ENCODE measurements at regions not wholly inside any gene's neighbourhood (a gene's known extent, or its start where the extent isn't known, plus 50 kb on each side); places are given as distances from the start of the nearest gene placed in this dataset.
A peak's percentile ranks its signal among the peaks of the same experiment; 100 is the strongest.
"Not testable (repeated sequence)": the region's sequence is repeated elsewhere in the genome, so short reads cannot be mapped to it uniquely, and the experiment has no call there.

DNA sequence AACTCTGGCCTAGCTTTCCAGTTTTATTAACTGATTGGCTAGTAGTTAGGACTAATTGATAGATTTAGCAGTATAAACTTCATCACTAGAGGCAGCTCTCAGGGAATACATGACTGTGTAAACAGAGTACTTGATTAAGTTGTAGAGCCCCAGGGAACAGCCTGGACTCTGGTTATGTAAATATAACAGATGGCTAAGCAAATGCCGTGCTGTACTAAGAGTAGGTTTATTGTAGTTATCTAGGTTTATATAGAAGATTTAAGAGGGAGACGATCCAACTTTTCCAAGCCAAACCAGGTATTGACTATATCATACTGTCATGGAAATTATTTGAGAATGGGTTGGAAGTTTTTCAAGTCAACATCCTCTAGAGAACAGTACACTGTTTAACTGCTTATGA is 463.4 kb upstream of the GRID2 start:
- DNase-seq: peak; percentile 78

GRCh38 chr4:91846233-91846632 is 457.5 kb upstream of the GRID2 start:
- DNase-seq: no peak

DNA sequence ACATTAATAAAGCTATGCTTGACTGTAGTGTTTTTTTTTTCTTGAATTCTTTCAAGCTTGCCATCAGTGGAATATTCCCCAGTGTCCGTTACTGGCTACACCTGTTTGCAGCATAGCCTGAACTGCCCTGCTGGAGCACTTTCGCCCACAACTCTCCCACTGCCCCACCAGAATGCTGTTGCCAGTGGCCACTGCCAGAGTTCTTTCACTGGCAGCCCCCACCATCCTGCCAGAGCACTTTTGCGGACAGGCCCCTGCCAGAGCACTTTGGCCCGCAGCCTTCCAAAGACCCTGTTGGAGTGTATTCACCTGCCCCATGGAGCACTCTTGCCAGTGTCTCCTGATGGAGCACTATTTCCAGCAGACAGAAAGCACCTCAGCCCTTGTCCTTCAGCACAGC is 452.3 kb upstream of the GRID2 start:
- DNase-seq: no peak

- DNase-seq: peak; percentile 61
Measured at GRCh38 chr4:91887926-91888325, 415.8 kb upstream of the GRID2 start.

DNA sequence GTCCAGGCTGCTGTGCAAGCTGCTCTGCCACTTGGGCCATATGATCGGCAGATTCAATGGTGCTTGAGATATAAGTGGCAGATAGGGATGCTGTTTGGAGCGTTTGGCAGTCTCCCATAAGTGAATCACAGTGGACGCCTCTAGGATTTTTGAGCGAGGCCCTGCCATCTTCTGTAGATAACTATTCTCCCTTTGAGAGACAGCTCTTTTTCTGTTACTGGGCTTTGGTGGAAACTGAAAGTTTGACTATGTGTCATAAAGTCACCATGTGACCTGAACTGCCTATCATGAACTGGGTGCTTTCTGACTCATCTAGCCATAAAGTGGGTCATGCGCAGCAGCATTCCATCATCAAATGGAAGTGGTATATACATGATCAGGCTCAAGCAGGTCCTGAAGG is 412.5 kb upstream of the GRID2 start:
- DNase-seq: not testable (repeated sequence)

- no peak for DNase-seq
Measured at GRCh38 chr4:91894006-91894405, 409.8 kb upstream of the GRID2 start.

DNA sequence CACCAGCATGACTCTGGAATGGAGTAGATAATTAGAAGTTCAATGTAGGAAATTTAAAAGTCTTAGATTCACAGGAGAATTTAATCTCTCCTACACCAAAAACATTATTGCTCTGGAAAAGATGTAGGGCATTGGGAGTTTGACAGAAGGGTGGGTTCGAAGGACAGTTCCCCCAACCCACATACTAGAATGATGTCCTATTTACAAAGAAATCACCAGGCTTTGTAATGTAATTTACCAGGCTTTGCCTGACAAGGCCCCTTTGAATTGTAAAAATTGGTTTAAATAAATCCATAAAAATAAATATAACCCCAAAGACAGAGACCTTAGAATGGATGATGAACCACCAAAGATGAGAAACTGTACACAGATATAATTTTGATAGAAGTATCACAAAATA is 399.2 kb upstream of the GRID2 start:
- DNase-seq: no peak

DNA sequence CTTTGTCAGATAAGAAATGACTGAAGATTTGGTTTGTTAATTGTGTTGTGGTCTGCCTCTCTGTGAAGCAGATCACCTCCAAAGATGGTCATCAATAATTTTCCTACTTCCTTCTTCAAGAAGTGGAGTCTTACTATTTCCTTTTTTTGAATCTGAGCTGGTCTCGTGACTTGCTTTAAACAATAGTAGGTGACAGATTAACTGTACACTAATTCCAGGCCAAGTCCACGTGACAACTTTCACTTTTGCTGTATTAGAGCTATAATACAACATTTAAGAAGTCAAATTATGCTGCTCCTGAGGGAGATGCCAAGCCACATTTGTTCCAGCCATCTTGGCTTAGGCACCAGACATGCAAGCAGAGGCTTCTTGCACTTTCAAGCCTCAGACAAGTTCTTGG is 393.8 kb upstream of the GRID2 start:
- DNase-seq: no peak

DNA sequence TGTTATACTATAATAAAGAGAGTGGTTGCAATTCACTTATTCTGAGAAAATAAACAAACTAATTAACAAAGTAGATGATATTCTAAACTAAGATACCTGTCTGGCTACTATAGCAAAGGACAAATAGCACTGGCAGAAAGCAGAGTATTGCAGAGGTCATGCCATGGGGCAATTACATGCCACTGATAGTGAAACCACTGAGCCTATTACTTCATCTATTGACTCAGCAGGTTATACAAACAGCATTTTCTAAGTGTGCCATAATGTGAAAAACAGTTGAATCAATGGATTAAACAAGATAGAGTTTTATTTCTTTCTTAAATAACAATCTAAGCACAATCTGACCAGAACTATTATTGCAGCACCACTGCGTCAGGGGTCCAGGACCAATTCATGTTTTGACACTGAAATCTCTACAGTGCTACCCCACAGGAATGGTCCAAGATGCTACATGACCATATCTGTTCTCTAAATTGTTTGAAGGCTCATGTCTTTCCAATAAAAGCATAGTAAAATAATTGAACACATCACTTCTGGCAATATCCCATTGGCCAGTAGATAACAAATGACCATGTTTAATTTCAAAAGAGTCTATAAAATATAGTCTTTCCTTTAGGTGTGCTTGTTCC is 389.5 kb upstream of the GRID2 start:
- no peak for DNase-seq

DNA sequence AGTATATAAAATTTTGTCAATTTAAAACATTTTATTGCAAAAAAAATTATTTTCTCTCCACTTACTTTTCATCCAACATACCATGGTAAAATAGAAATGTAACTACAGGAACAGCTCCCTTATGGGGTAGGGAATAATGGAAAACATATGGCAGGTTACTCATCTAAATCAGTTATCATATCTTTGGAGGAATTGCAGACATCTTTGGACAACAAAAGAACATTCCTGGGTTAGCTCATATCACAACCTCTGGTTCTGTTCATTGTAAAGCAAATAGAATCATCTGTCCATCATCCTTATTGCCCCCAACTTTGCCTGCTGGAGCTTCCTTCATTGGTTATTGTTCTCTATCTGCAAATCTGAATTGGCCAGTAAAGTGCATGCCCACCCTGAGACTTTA is 387.5 kb upstream of the GRID2 start:
- DNase-seq: no peak

DNA sequence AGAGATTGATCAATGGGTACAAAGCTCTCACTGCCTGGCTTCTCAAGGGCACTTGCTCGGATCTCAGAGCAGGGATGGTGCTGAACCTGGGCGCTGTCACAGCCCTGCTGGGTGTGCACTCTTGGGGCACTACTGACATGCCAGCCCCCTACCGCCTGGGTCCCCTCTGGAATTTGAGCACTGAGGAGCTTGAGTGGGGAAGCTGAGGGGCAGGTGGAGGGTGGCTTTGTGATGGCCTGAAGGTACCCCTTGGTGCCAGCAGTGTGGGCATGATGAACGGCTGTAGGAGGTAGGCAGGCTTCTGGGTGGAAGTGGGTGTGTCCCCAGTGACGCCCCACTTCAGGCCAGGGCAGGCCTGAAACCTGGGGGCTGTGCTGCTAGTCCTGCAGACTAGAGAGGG is 379.1 kb upstream of the GRID2 start:
- no peak for DNase-seq

- no peak for DNase-seq
Measured at GRCh38 chr4:91935217-91935616, 368.5 kb upstream of the GRID2 start.

DNA sequence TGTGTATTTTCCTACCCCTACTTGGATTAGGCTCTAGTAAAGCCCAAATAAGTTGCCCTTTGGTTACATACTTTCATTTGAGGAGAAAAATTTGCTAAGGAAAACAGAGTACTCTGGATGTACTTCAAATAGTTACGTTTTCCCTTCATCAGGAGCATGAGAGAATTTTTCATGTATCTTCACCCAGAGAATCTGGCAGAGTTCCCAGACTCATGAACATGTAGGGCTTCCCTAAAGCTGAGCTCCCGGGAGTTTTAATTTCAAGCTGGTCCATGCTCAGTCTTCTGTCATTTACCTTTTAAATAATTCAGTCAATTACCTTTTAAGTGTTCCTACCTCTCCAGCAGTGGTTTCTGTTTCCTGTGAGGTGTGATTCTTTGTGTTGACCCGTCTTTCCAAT is 367.5 kb upstream of the GRID2 start:
- DNase-seq: peak; percentile 73

- DNase-seq: no peak
Measured at GRCh38 chr4:91957963-91958362, 345.8 kb upstream of the GRID2 start.

DNA sequence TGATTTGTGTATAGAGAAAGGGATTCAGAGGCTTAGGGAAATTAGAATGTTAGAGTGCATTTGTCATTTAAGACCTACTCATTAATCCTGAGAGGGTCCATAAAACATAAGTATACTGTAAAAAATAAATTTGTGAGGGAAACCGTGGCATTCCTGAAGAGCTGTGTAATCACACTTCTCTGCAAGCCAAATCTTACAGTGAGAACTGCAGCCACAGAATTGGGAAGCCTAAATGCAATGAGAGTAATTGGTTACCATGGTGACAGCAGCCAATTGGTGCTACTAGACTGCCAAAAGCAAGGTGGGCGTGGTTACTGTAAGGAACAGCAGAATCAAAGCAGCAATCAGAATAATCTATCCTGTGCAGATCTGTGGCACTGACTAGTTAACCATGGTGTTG is 345.2 kb upstream of the GRID2 start:
- peak; percentile 8 for DNase-seq

DNA sequence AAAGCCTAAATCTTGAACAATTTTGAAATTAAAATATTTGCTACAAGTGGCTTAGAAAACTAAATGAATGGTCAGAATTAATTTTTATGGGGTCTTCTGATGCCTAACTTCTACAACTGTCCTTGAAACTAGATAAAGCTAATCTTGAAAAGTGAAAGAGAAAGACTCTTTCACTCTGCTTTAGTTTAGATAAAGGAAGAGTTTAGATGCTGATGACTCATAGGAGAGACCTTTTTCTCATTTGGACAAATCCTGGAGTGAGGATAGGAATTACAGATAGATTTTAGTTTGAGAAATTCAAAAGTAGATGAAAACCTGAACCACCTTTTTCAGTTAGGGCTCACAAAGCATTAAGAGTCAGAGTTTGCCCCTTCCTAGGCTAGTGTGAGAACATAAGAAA is 342.3 kb upstream of the GRID2 start:
- no peak for DNase-seq

DNA sequence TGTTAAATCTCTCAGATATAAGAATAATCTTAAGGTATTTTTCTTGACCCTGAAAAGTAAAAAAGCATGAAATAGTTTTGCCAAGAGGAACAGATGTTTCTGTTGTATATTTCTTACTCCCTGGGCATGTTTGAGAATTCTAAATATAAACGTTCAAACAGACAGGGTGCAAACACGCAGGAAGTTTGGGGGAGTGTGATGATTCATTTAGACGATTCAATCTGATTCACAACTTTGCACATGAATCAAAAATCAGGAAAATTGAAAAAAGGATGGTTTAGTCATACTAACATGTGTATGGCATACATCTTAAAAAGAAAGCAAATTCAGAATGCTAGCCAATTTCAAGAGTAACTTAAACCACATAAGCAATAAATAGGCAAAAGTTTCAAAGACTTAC is 340.3 kb upstream of the GRID2 start:
- DNase-seq: no peak

DNA sequence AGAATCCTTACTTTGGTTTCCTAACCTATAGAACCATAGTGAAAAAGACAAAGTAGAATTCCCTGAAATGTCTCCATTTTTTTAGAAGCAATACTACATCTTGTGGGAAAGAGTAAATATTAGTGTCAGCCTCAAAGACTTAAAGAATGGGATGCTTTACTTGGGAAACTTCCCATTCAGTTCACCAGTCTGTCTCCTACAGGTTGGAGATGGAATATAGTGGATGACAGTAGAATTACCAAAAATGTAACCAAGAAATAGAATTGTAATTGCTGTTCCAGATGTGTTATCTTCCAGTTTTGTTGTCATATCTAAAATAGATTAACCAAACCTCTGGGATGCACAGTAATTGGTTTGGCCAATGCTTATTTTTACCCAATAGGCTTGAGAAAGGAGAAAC is 338.6 kb upstream of the GRID2 start:
- no peak for DNase-seq

DNA sequence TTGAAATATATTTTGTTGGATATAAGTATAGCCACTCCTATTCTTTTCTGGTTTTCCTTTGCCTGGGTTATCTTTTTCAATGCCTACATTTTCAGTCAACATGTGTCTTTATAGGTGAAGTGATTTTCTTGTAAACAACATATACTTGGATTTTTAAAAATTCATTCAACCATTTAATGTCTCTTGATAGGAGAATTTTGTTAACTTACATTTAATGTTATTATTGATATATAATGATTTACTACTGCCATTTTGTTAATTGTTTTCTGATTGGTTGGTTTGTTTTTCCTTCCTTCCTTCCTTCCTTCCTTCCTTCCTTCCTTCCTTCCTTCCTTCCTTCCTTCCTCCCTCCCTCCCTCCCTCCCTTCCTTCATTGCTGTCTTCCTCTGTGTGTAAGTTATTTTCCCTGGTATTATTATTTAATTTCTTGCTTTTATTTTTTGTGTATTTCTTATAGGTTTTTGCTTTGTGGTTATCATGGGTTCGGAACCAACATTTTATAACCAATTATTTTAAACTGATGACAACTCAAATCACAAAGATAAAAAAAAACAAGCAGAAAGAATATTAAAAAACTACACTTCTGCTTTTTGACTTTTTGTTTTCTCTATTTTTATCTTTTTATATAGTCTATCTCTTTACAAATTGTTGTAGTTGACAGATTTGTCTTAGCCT is 330.1 kb upstream of the GRID2 start:
- DNase-seq: no peak

GRCh38 chr4:91984466-91984865 is 319.3 kb upstream of the GRID2 start:
- no peak for DNase-seq

- no peak for DNase-seq
Measured at GRCh38 chr4:91989914-91990313, 313.9 kb upstream of the GRID2 start.

- no peak for DNase-seq
Measured at GRCh38 chr4:91990726-91991125, 313.0 kb upstream of the GRID2 start.

DNA sequence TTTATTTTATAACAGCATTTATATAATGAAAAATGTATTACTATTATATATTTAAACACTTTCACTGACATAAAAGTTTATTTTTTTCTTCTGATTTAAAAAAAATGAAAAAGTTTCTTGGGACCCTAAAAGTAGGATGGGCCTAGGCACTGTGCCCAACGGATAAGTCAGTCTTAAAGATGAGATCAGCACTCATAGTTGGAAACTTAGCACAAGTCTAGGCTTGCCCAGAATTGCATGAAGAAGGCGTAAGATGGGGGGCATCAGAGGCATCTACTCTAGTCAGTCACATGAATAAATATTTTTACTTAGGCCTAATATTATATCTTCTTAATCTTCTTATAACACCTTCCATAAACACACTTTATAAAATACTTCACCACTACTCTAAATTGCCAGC is 306.7 kb upstream of the GRID2 start:
- DNase-seq: no peak

- no peak for DNase-seq
Measured at GRCh38 chr4:92012899-92013867, 290.6 kb upstream of the GRID2 start.
